ENCODE measurements at regions not wholly inside any gene's neighbourhood (a gene's known extent, or its start where the extent isn't known, plus 50 kb on each side); places are given as distances from the start of the nearest gene placed in this dataset.

DNA sequence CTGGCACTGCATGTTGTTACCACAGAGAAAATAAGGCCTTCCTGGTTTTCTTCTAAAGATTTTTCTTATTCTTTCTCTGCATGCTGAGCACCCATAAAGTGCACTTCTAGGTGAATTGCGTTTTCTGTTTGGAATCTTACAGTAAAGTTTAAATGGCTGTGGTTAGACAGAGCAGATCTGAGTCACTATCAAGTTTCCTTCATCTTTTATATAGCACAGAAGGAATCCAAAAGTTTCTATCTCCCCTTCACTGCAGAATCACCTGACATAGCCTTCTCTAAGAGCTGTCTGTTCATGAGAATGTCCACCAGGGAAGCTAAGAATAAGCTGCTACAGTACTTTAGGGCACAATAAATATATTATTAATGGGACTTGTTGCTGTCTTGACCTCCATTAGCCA lies 455.5 kb upstream of the FAM241A start:
- TF ChIP-seq CBFB (IDR thresholded peaks at IDR 0.05; ENCODE audit: low read depth) (no peak), POLR2AphosphoS5 (IDR thresholded peaks at IDR 0.05; ENCODE audit: low read length) (no peak), ZZZ3 (IDR thresholded peaks at IDR 0.05; ENCODE audit: control insufficient read depth, insufficient read length, low read depth) (no peak), POLR2A (IDR thresholded peaks at IDR 0.05; ENCODE audit: low read depth, low read length) (no peak)
- TF ChIP-seq, protein P1, sequence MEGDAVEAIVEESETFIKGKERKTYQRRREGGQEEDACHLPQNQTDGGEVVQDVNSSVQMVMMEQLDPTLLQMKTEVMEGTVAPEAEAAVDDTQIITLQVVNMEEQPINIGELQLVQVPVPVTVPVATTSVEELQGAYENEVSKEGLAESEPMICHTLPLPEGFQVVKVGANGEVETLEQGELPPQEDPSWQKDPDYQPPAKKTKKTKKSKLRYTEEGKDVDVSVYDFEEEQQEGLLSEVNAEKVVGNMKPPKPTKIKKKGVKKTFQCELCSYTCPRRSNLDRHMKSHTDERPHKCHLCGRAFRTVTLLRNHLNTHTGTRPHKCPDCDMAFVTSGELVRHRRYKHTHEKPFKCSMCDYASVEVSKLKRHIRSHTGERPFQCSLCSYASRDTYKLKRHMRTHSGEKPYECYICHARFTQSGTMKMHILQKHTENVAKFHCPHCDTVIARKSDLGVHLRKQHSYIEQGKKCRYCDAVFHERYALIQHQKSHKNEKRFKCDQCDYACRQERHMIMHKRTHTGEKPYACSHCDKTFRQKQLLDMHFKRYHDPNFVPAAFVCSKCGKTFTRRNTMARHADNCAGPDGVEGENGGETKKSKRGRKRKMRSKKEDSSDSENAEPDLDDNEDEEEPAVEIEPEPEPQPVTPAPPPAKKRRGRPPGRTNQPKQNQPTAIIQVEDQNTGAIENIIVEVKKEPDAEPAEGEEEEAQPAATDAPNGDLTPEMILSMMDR (IDR thresholded peaks at IDR 0.05 in 2 of 3, conservative IDR thresholded peaks at IDR 0.05 in 1 of 3; ENCODE audit: control insufficient read depth in 2 of 3, extremely low read depth in 1 of 3, insufficient read depth in 1 of 3, low read depth in 3 of 3, low read length in 3 of 3) = no peak
